ENCODE measurements at regions not wholly inside any gene's neighbourhood (a gene's known extent, or its start where the extent isn't known, plus 50 kb on each side); places are given as distances from the start of the nearest gene placed in this dataset.

DNA sequence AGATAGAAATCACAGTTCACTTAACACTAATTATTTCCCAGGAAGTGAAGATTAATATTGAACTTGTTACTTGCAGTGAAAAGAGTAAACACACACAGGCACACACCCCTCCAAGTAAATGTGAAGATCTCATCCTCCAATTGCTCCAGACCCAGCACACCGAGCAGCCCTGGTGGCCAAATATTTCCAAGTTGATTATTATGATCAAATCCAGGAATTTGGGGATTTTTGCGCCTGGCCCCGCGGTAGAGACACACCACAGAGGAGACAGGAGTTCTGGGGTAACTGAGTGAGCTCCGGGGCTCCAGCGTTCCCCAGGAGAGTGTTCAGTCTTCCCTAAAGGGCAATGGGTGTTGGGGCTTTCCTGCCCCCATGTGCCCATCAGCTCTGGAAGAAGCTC, 431.5 kb downstream of the BCL11B start:
- H3K27ac ChIP-seq (ENCODE audit: low read depth in 2 of 2, low read length in 2 of 2), result no peak overlapping the region
- intact Hi-C loops (cut with DNase I), result no loop called here
- H3K4me1 ChIP-seq (ENCODE audit: control insufficient read depth in 2 of 3, insufficient read depth in 2 of 3, low read depth in 1 of 3, low read length in 3 of 3), result no peaks in the 10 kb centered on the region
- peaks cover 0 to 2% (median 0%) of the 10 kb centered on the region in 3 donors for H3K9me3 ChIP-seq (ENCODE audit: control insufficient read depth in 2 of 3, insufficient read depth in 1 of 3, low read length in 3 of 3)
- FAIRE-seq (no peak), DNase-seq (peak in 1 of 5 donors; percentile 29)
- no peaks in the 10 kb centered on the region for H3K36me3 ChIP-seq (ENCODE audit: control insufficient read depth in 2 of 3, insufficient read depth in 3 of 3, low read length in 3 of 3)
- H3K9ac ChIP-seq (ENCODE audit: low read length in 3 of 3), result no peak overlapping the region
- H3K4me3 ChIP-seq (ENCODE audit: low read length in 3 of 3), result no peak overlapping the region
- H3K27me3 ChIP-seq (ENCODE audit: control insufficient read depth, insufficient read depth, low read length), result no peaks in the 10 kb centered on the region
- TF ChIP-seq, protein P1, sequence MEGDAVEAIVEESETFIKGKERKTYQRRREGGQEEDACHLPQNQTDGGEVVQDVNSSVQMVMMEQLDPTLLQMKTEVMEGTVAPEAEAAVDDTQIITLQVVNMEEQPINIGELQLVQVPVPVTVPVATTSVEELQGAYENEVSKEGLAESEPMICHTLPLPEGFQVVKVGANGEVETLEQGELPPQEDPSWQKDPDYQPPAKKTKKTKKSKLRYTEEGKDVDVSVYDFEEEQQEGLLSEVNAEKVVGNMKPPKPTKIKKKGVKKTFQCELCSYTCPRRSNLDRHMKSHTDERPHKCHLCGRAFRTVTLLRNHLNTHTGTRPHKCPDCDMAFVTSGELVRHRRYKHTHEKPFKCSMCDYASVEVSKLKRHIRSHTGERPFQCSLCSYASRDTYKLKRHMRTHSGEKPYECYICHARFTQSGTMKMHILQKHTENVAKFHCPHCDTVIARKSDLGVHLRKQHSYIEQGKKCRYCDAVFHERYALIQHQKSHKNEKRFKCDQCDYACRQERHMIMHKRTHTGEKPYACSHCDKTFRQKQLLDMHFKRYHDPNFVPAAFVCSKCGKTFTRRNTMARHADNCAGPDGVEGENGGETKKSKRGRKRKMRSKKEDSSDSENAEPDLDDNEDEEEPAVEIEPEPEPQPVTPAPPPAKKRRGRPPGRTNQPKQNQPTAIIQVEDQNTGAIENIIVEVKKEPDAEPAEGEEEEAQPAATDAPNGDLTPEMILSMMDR (IDR thresholded peaks at IDR 0.05; ENCODE audit: borderline replicate concordance, extremely low read depth, insufficient read depth), result no peak

DNA sequence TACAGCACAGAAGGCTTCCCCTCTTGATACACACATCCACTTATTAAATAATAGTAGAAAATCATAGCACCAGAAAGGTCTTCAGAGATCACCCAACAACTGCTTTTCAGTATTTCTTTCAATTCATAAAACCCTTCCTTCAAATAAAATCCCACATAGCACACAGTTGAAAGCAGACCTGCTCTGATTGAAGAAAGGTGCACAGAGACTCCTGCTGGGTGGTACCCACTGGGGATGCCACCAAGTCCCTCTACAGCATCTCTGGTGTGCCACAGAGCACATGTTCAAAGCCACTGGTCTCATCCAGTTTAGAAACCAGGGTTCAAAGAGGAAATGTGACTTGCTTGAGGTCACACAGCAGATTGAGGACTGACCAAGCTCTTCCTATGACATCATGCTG, 427.5 kb downstream of the BCL11B start:
- intact Hi-C loops (cut with DNase I), result no loop called here
- Histone ChIP-seq H3K27me3 (ENCODE audit: control insufficient read depth, insufficient read depth, low read length) (no peaks in the 10 kb centered on the region), H3K4me3 (ENCODE audit: low read length in 3 of 3) (no peak overlapping the region), H3K27ac (ENCODE audit: low read depth in 2 of 2, low read length in 2 of 2) (no peak overlapping the region), H3K9ac (ENCODE audit: low read length in 3 of 3) (no peak overlapping the region), H3K36me3 (ENCODE audit: control insufficient read depth in 2 of 3, insufficient read depth in 3 of 3, low read length in 3 of 3) (no peaks in the 10 kb centered on the region), H3K9me3 (ENCODE audit: control insufficient read depth in 2 of 3, insufficient read depth in 1 of 3, low read length in 3 of 3) (no peaks in the 10 kb centered on the region), H3K4me1 (ENCODE audit: control insufficient read depth in 2 of 3, insufficient read depth in 2 of 3, low read depth in 1 of 3, low read length in 3 of 3) (no peaks in the 10 kb centered on the region)
- no peak for FAIRE-seq
- no peak for DNase-seq
- TF ChIP-seq, protein P1 (IDR thresholded peaks at IDR 0.05; ENCODE audit: borderline replicate concordance, extremely low read depth, insufficient read depth), result no peak

DNA sequence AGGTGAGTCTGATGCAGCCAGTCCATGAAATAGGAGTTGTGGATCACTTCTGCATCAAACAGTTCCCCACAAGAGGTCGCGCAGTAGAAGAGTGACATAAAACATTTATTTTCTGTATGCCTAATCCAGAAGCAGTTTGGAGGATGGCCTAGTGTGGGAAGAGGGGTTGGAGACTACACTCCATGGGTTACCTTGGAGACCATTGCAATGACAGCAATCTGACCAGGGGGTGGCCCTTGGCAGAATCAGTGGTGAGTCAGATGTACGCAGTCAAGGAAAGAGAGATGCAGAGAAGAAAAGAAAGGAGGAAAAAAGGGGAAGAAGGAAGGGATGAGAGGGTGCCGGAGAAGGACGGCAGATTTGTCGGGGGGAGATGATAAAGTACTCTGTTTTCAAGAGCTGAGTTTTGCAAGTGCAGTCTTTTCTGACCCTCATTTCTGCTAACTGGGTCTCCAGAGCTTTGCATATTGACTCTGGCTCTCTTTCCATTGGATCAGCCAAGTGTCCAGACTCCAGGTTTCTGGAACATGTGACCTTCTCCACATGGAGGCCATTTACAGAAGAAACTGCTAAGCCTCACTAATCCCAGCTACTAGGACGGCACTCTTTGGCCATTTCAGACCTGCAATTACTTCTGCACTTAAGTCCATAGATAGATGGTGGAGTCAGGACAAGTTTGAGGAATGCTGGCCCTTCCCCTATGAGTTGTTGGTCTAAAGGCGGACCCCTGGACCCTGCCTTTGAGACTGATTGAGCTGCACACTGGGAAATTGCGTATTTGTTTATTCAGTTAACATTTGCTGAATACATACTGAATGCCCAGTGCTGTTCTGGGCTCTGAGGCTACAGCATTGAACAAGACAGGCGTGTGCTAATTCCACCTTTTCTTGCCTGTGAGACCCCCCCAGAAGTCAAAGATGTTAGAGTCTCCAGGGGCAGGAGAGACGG, 424.2 kb downstream of the BCL11B start:
- no peak for DNase-seq
- TF ChIP-seq, protein P1 (IDR thresholded peaks at IDR 0.05; ENCODE audit: borderline replicate concordance, extremely low read depth, insufficient read depth), result no peak
- H3K9me3 ChIP-seq (ENCODE audit: control insufficient read depth in 2 of 3, insufficient read depth in 1 of 3, low read length in 3 of 3), result no peaks in the 10 kb centered on the region
- H3K36me3 ChIP-seq (ENCODE audit: control insufficient read depth in 2 of 3, insufficient read depth in 3 of 3, low read length in 3 of 3), result no peaks in the 10 kb centered on the region
- intact Hi-C loops (cut with DNase I), result no loop called here
- H3K27ac ChIP-seq (ENCODE audit: low read depth in 2 of 2, low read length in 2 of 2), result no peak overlapping the region
- H3K27me3 ChIP-seq (ENCODE audit: control insufficient read depth, insufficient read depth, low read length), result no peaks in the 10 kb centered on the region
- no peak overlapping the region for H3K9ac ChIP-seq (ENCODE audit: low read length in 3 of 3)
- H3K4me1 ChIP-seq (ENCODE audit: control insufficient read depth in 2 of 3, insufficient read depth in 2 of 3, low read depth in 1 of 3, low read length in 3 of 3), result no peaks in the 10 kb centered on the region
- no peak overlapping the region for H3K4me3 ChIP-seq (ENCODE audit: low read length in 3 of 3)
- FAIRE-seq, result no peak

Data from kidney (tissue), 13 donors.